SJSA1 (cell line): ENCODE measurements at regions not wholly inside any gene's neighbourhood (a gene's known extent, or its start where the extent isn't known, plus 50 kb on each side); places are given as distances from the start of the nearest gene placed in this dataset.

Experiments used
- DNase-seq, 2 experiments: peaks; one replicate each; pipeline ENCODE4 v3.0.0-alpha.2; 2015 to 2020; ENCODE audit warnings: low spot score in 2 of 2, low read depth in 1 of 2
- H3K27ac ChIP-seq: fragments of 250-450 bp; sonication (Bioruptor Pico); 2 replicates; pipeline ENCODE4 v1.5.1; 2020; ENCODE audit warnings: mild to moderate bottlenecking, moderate library complexity
- H3K27me3 ChIP-seq: fragments of 250-450 bp; sonication (Bioruptor Pico); replicated peaks from 2 replicates; pipeline ENCODE4 v1.5.1; 2020; ENCODE audit warnings: mild to moderate bottlenecking, moderate library complexity
- H3K36me3 ChIP-seq: fragments of 250-450 bp; sonication (Bioruptor Pico); 2 replicates; pipeline ENCODE4 v1.5.1; 2020; ENCODE audit warnings: mild to moderate bottlenecking
- H3K4me1 ChIP-seq: fragments of 250-450 bp; sonication (Bioruptor Pico); replicated peaks from 2 replicates; pipeline ENCODE4 v1.6.1; 2021; ENCODE audit warnings: mild to moderate bottlenecking
- H3K4me3 ChIP-seq: fragments of 250-450 bp; sonication (Bioruptor Pico); 2 replicates; pipeline ENCODE4 v1.5.1; 2020; ENCODE audit warnings: mild to moderate bottlenecking
- H3K9me3 ChIP-seq: fragments of 250-450 bp; sonication (Bioruptor Pico); replicated peaks from 2 replicates; pipeline ENCODE4 v1.5.1; 2020; ENCODE audit warnings: mild to moderate bottlenecking

GRCh38 chr16:25481636-25482035 is 210.1 kb upstream of the HS3ST4 start:
- no peaks in the 10 kb centered on the region for H3K4me1 ChIP-seq
- DNase-seq = peak in 1 of 2 experiments; percentile 6
- no peak overlapping the region for H3K4me3 ChIP-seq
- H3K36me3 ChIP-seq = no peaks in the 10 kb centered on the region
- H3K27me3 ChIP-seq = no peaks in the 10 kb centered on the region
- no peak overlapping the region for H3K27ac ChIP-seq
- no peaks in the 10 kb centered on the region for H3K9me3 ChIP-seq

GRCh38 chr16:25478476-25478875 is 213.3 kb upstream of the HS3ST4 start:
- no peaks in the 10 kb centered on the region for H3K9me3 ChIP-seq
- no peaks in the 10 kb centered on the region for H3K27me3 ChIP-seq
- H3K27ac ChIP-seq = no peak overlapping the region
- H3K4me1 ChIP-seq = no peaks in the 10 kb centered on the region
- H3K36me3 ChIP-seq = no peaks in the 10 kb centered on the region
- no peak overlapping the region for H3K4me3 ChIP-seq
- no peak for DNase-seq

- Histone ChIP-seq H3K36me3 (no peaks in the 10 kb centered on the region), H3K9me3 (no peaks in the 10 kb centered on the region), H3K4me3 (no peak overlapping the region), H3K27me3 (0 out of 2 replicates have a peak, but pooled peaks cover 4% of the 10 kb centered on the region), H3K27ac (no peak overlapping the region), H3K4me1 (no peaks in the 10 kb centered on the region)
- no peak for DNase-seq
These were observed 206.4 kb upstream of the ZKSCAN2 start for GRCh38 chr16:25464058-25464457.

GRCh38 chr16:25449802-25450201 is 192.2 kb upstream of the ZKSCAN2 start:
- Histone ChIP-seq H3K4me1 (no peaks in the 10 kb centered on the region), H3K36me3 (no peaks in the 10 kb centered on the region), H3K4me3 (no peak overlapping the region), H3K27ac (no peak overlapping the region), H3K9me3 (no peaks in the 10 kb centered on the region), H3K27me3 (no peaks in the 10 kb centered on the region)
- no peak for DNase-seq

- Histone ChIP-seq H3K4me1 (no peaks in the 10 kb centered on the region), H3K9me3 (no peaks in the 10 kb centered on the region), H3K36me3 (no peaks in the 10 kb centered on the region), H3K27ac (no peak overlapping the region), H3K4me3 (no peak overlapping the region), H3K27me3 (no peaks in the 10 kb centered on the region)
- no peak for DNase-seq
These were observed 186.3 kb upstream of the ZKSCAN2 start for GRCh38 chr16:25443994-25444393.

- H3K36me3 ChIP-seq = no peaks in the 10 kb centered on the region
- no peaks in the 10 kb centered on the region for H3K9me3 ChIP-seq
- no peak for DNase-seq
- H3K4me1 ChIP-seq = no peaks in the 10 kb centered on the region
- no peak overlapping the region for H3K4me3 ChIP-seq
- no peak overlapping the region for H3K27ac ChIP-seq
- H3K27me3 ChIP-seq = 0 out of 2 replicates have a peak, but pooled peaks cover 7% of the 10 kb centered on the region
These were observed 176.4 kb upstream of the ZKSCAN2 start for GRCh38 chr16:25434064-25434463.

- H3K27me3 ChIP-seq = 0 out of 2 replicates have a peak, but pooled peaks cover 7% of the 10 kb centered on the region
- no peaks in the 10 kb centered on the region for H3K4me1 ChIP-seq
- no peak for DNase-seq
- H3K27ac ChIP-seq = no peak overlapping the region
- H3K9me3 ChIP-seq = no peaks in the 10 kb centered on the region
- H3K4me3 ChIP-seq = no peak overlapping the region
- no peaks in the 10 kb centered on the region for H3K36me3 ChIP-seq
These were observed 175.7 kb upstream of the ZKSCAN2 start for GRCh38 chr16:25433388-25433787.

GRCh38 chr16:25431472-25431871 is 173.8 kb upstream of the ZKSCAN2 start:
- H3K4me1 ChIP-seq = no peaks in the 10 kb centered on the region
- DNase-seq = no peak
- H3K27ac ChIP-seq = no peak overlapping the region
- H3K4me3 ChIP-seq = no peak overlapping the region
- no peaks in the 10 kb centered on the region for H3K9me3 ChIP-seq
- H3K27me3 ChIP-seq = 0 out of 2 replicates have a peak, but pooled peaks cover 7% of the 10 kb centered on the region
- no peaks in the 10 kb centered on the region for H3K36me3 ChIP-seq

- no peak overlapping the region for H3K4me3 ChIP-seq
- 0 out of 2 replicates have a peak, but pooled peaks cover 2% of the 10 kb centered on the region for H3K27me3 ChIP-seq
- H3K36me3 ChIP-seq = no peaks in the 10 kb centered on the region
- no peaks in the 10 kb centered on the region for H3K9me3 ChIP-seq
- H3K4me1 ChIP-seq = no peaks in the 10 kb centered on the region
- H3K27ac ChIP-seq = no peak overlapping the region
- no peak for DNase-seq
These were observed 169.2 kb upstream of the ZKSCAN2 start for GRCh38 chr16:25426829-25427228.

- Histone ChIP-seq H3K4me1 (no peaks in the 10 kb centered on the region), H3K27me3 (no peaks in the 10 kb centered on the region), H3K4me3 (no peak overlapping the region), H3K36me3 (no peaks in the 10 kb centered on the region), H3K9me3 (no peaks in the 10 kb centered on the region), H3K27ac (no peak overlapping the region)
- no peak for DNase-seq
These were observed 162.0 kb upstream of the ZKSCAN2 start for GRCh38 chr16:25419681-25420080.

GRCh38 chr16:25419153-25419552 is 161.5 kb upstream of the ZKSCAN2 start:
- H3K4me3 ChIP-seq = no peak overlapping the region
- no peaks in the 10 kb centered on the region for H3K27me3 ChIP-seq
- H3K36me3 ChIP-seq = no peaks in the 10 kb centered on the region
- DNase-seq = no peak
- no peak overlapping the region for H3K27ac ChIP-seq
- H3K9me3 ChIP-seq = no peaks in the 10 kb centered on the region
- no peaks in the 10 kb centered on the region for H3K4me1 ChIP-seq

- Histone ChIP-seq H3K9me3 (no peaks in the 10 kb centered on the region), H3K36me3 (no peaks in the 10 kb centered on the region)
These were observed 158.4 kb upstream of the ZKSCAN2 start for GRCh38 chr16:25416002-25416401.

GRCh38 chr16:25413975-25414374 is 156.3 kb upstream of the ZKSCAN2 start:
- no peak overlapping the region for H3K4me3 ChIP-seq
- H3K27me3 ChIP-seq = no peaks in the 10 kb centered on the region
- H3K36me3 ChIP-seq = no peaks in the 10 kb centered on the region
- H3K9me3 ChIP-seq = no peaks in the 10 kb centered on the region
- no peaks in the 10 kb centered on the region for H3K4me1 ChIP-seq
- DNase-seq = no peak
- H3K27ac ChIP-seq = no peak overlapping the region

More at GRCh38 chr16:25416002-25416401, 158.4 kb upstream of the ZKSCAN2 start:
- no peak overlapping the region for H3K27ac ChIP-seq
- H3K27me3 ChIP-seq = no peaks in the 10 kb centered on the region
- no peak for DNase-seq
- H3K4me3 ChIP-seq = no peak overlapping the region
- H3K4me1 ChIP-seq = no peaks in the 10 kb centered on the region

- H3K4me3 ChIP-seq = no peak overlapping the region
- no peak overlapping the region for H3K27ac ChIP-seq
- no peaks in the 10 kb centered on the region for H3K36me3 ChIP-seq
- H3K4me1 ChIP-seq = no peaks in the 10 kb centered on the region
- H3K27me3 ChIP-seq = no peaks in the 10 kb centered on the region
- no peaks in the 10 kb centered on the region for H3K9me3 ChIP-seq
- no peak for DNase-seq
These were observed 155.5 kb upstream of the ZKSCAN2 start for GRCh38 chr16:25413133-25413532.

- no peak for DNase-seq
- no peaks in the 10 kb centered on the region for H3K9me3 ChIP-seq
- no peaks in the 10 kb centered on the region for H3K36me3 ChIP-seq
- no peaks in the 10 kb centered on the region; the same call in 1 of the 2 replicates for H3K27me3 ChIP-seq
- H3K27ac ChIP-seq = no peak overlapping the region
- H3K4me3 ChIP-seq = no peak overlapping the region
- no peaks in the 10 kb centered on the region for H3K4me1 ChIP-seq
These were observed 153.9 kb upstream of the ZKSCAN2 start for GRCh38 chr16:25411396-25412081.
